NB4 (cell line): ENCODE measurements at regions not wholly inside any gene's neighbourhood (a gene's known extent, or its start where the extent isn't known, plus 50 kb on each side); places are given as distances from the start of the nearest gene placed in this dataset.

ENCODE experiments used
- MYC ChIP-seq: IDR thresholded peaks from 2 replicates; pipeline ENCODE4 v1.6.1; 2011; ENCODE audit warnings: low read depth, low read length
- POLR2A ChIP-seq: IDR thresholded peaks from 2 replicates; pipeline ENCODE4 v1.6.1; 2011; ENCODE audit warnings: mild to moderate bottlenecking; ENCODE audit not compliant: insufficient read length; ENCODE audit errors: extremely low read depth
- TF ChIP-seq, protein P1 (sequence below): IDR thresholded peaks from one replicate; pipeline ENCODE4 v1.5.1; 2012; ENCODE audit warnings: low read depth, low read length
- TF ChIP-seq, protein P2 (sequence below): IDR thresholded peaks from 2 replicates; pipeline ENCODE4 v1.6.1; 2011; ENCODE audit warnings: low read depth, low read length

DNA sequence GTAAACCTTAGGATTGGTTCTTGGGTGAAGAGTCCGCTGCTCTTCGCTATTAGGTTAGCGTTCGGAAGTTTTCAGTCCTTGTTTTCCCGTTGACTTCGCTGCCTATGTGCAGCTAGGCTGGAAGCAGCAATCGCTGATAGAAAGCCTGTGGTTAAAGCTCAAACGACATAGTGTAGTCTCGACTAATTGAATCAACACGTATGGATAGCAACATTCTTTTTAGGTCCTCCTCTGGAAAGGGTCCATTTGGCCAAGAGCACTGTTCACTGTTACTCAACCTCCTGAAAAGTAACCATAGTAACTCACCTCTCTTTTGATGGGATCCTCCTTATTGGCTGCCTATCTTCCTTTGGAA, 355.5 kb downstream of the SNAPC1 start:
- TF ChIP-seq, protein P1, sequence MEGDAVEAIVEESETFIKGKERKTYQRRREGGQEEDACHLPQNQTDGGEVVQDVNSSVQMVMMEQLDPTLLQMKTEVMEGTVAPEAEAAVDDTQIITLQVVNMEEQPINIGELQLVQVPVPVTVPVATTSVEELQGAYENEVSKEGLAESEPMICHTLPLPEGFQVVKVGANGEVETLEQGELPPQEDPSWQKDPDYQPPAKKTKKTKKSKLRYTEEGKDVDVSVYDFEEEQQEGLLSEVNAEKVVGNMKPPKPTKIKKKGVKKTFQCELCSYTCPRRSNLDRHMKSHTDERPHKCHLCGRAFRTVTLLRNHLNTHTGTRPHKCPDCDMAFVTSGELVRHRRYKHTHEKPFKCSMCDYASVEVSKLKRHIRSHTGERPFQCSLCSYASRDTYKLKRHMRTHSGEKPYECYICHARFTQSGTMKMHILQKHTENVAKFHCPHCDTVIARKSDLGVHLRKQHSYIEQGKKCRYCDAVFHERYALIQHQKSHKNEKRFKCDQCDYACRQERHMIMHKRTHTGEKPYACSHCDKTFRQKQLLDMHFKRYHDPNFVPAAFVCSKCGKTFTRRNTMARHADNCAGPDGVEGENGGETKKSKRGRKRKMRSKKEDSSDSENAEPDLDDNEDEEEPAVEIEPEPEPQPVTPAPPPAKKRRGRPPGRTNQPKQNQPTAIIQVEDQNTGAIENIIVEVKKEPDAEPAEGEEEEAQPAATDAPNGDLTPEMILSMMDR: no peak
- TF ChIP-seq, protein P2, sequence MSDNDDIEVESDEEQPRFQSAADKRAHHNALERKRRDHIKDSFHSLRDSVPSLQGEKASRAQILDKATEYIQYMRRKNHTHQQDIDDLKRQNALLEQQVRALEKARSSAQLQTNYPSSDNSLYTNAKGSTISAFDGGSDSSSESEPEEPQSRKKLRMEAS: no peak
- no peak for TF ChIP-seq POLR2A
- TF ChIP-seq MYC: no peak
